ENCODE measurements at regions not wholly inside any gene's neighbourhood (a gene's known extent, or its start where the extent isn't known, plus 50 kb on each side); places are given as distances from the start of the nearest gene placed in this dataset.

DNA sequence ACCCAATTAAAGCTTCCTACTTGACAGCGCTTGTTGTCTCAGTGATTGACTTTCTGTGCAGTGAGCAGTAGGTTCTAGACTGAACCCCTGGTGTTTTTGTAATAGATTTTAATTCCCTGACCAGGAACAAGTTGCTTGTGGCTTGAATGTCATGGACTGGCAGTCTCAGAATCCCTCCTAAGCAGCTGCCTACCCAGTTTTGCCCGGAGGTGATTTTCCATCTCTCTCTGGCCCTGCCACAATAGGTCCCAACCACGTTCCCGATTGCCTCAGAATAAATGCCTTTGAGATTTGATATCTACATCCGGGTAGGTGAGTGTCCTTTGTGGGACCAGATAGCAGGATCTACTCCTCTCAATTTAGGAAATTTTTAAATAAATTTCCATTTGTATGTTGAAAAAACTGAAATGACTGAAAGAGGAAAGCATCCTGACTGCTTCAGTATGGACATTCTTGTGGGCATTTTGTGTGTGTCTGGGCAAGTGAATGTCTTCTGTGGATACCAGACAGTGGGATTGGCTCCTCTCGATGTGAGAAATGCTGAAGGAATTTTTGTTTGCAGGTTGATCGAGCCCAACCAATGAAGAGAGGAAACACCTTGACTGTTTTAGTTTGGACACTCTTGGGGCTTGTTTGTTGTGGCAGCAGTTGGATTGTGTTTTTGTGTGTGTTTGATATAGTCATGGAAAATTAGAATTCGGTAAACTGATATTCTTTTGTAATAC is 1607.4 kb downstream of the C4orf33 start:
- no peak overlapping the region for H3K4me3 Mint-ChIP-seq (ENCODE audit: unreplicated experiment)
- no peak overlapping the region for H3K27ac Mint-ChIP-seq (ENCODE audit: unreplicated experiment)
- no peaks in the 10 kb centered on the region for H3K4me1 Mint-ChIP-seq (ENCODE audit: unreplicated experiment)
- DNase-seq (ENCODE audit: extremely low spot score, unreplicated experiment), result no peak
- TF ChIP-seq CTCF (IDR thresholded peaks at IDR 0.05), result no peak
- no peaks in the 10 kb centered on the region for H3K9me3 Mint-ChIP-seq (ENCODE audit: unreplicated experiment)
- H3K36me3 Mint-ChIP-seq (ENCODE audit: unreplicated experiment), result no peaks in the 10 kb centered on the region
- H3K27me3 Mint-ChIP-seq (ENCODE audit: unreplicated experiment), result peaks cover 11% of the 10 kb centered on the region

DNA sequence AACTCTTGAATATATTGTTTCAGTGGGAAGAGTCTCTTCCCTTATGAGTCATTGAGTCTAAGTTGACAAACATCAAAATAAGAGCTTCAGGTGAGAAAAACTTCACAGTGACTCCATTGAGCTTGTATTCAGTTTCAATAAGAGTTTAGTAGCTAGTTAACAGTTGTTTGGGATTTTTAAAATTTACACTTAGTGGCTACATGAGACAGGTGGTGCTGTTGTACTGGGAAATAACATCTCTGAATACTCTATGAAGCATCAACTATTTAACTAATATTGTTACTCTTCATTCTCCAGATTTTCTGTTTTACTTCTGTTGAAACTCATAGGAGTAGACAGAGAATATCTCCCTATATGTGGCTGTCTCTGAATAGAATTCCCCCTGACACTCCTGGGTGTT is 1609.1 kb downstream of the C4orf33 start:
- H3K27me3 Mint-ChIP-seq (ENCODE audit: unreplicated experiment), result peaks cover 3% of the 10 kb centered on the region
- no peak overlapping the region for H3K4me3 Mint-ChIP-seq (ENCODE audit: unreplicated experiment)
- no peak overlapping the region for H3K27ac Mint-ChIP-seq (ENCODE audit: unreplicated experiment)
- H3K9me3 Mint-ChIP-seq (ENCODE audit: unreplicated experiment), result no peaks in the 10 kb centered on the region
- no peaks in the 10 kb centered on the region for H3K4me1 Mint-ChIP-seq (ENCODE audit: unreplicated experiment)
- H3K36me3 Mint-ChIP-seq (ENCODE audit: unreplicated experiment), result no peaks in the 10 kb centered on the region
- no peak for TF ChIP-seq CTCF (IDR thresholded peaks at IDR 0.05)
- no peak for DNase-seq (ENCODE audit: extremely low spot score, unreplicated experiment)

GRCh38 chr4:130712038-130712437 is 1616.1 kb downstream of the C4orf33 start:
- H3K9me3 Mint-ChIP-seq (ENCODE audit: unreplicated experiment), result no peaks in the 10 kb centered on the region
- H3K27me3 Mint-ChIP-seq (ENCODE audit: unreplicated experiment), result peaks cover 4% of the 10 kb centered on the region
- DNase-seq (ENCODE audit: extremely low spot score, unreplicated experiment), result no peak
- no peak for TF ChIP-seq CTCF (IDR thresholded peaks at IDR 0.05)
- no peaks in the 10 kb centered on the region for H3K4me1 Mint-ChIP-seq (ENCODE audit: unreplicated experiment)
- no peak overlapping the region for H3K27ac Mint-ChIP-seq (ENCODE audit: unreplicated experiment)
- H3K4me3 Mint-ChIP-seq (ENCODE audit: unreplicated experiment), result no peak overlapping the region
- H3K36me3 Mint-ChIP-seq (ENCODE audit: unreplicated experiment), result no peaks in the 10 kb centered on the region

DNA sequence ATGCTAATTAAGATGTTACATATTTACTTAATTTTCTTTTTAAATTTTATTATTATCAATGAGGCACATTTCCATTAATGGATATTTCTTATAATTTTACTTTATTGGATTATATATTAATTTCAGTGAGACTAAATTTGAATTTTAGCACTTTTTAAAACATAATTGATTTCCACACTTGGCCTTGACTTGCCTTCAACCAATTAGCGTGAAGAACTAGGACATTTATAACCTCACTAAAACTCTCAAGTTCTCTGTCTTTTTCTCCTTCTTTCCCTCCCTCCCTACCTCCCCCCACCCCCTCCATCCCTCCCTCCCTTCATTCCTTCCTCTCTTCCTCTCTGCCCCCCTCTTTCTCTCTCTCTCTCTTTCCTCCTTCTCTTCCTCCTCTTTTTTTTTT is 1618.1 kb downstream of the C4orf33 start:
- Mint-ChIP-seq H3K27ac (ENCODE audit: unreplicated experiment) (no peak overlapping the region), H3K9me3 (ENCODE audit: unreplicated experiment) (no peaks in the 10 kb centered on the region), H3K36me3 (ENCODE audit: unreplicated experiment) (no peaks in the 10 kb centered on the region), H3K4me3 (ENCODE audit: unreplicated experiment) (no peak overlapping the region), H3K27me3 (ENCODE audit: unreplicated experiment) (peaks cover 4% of the 10 kb centered on the region), H3K4me1 (ENCODE audit: unreplicated experiment) (no peaks in the 10 kb centered on the region)
- TF ChIP-seq CTCF (IDR thresholded peaks at IDR 0.05), result no peak
- no peak for DNase-seq (ENCODE audit: extremely low spot score, unreplicated experiment)

DNA sequence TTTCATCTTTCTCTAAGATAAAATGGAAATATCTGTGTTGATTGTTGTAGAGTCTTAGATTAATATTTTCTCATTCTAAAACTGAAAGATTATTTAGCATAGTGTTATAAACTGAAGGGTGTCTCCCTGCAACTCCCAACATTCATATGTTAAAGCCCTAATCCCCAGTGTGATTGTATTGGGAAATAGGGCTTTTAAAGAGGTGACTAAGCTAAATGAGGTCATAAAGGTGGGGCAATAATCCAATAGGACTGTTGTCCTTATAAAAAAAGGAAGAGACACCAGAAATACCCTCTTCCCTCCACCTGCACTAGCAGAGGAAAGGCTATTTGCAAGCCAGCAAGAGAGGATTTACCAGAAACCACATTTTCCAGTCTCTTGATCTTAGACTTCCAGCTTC is 1626.4 kb downstream of the C4orf33 start:
- Mint-ChIP-seq H3K4me1 (ENCODE audit: unreplicated experiment) (no peaks in the 10 kb centered on the region), H3K27me3 (ENCODE audit: unreplicated experiment) (peaks cover 5% of the 10 kb centered on the region), H3K27ac (ENCODE audit: unreplicated experiment) (no peak overlapping the region), H3K4me3 (ENCODE audit: unreplicated experiment) (no peak overlapping the region), H3K36me3 (ENCODE audit: unreplicated experiment) (no peaks in the 10 kb centered on the region), H3K9me3 (ENCODE audit: unreplicated experiment) (no peaks in the 10 kb centered on the region)
- TF ChIP-seq CTCF (IDR thresholded peaks at IDR 0.05), result no peak
- no peak for DNase-seq (ENCODE audit: extremely low spot score, unreplicated experiment)
